Stimulated activated naive CD8-positive, alpha-beta T cell treated with anti-CD3 and anti-CD28 coated beads, Interleukin-15, Interleukin-2, amounts not matched to agents 100 U/mL and 50 U/mL, for 24 hours (primary cell): ENCODE measurements at regions not wholly inside any gene's neighbourhood (a gene's known extent, or its start where the extent isn't known, plus 50 kb on each side); places are given as distances from the start of the nearest gene placed in this dataset.

ENCODE experiments used
- ATAC-seq: fragments of 150-1000 bp; cut with Tn5 transposase; one replicate; pipeline ENCODE4 v1.10.0; 2021
- DNase-seq: peaks from one replicate; pipeline ENCODE4 v3.0.0; 2021

DNA sequence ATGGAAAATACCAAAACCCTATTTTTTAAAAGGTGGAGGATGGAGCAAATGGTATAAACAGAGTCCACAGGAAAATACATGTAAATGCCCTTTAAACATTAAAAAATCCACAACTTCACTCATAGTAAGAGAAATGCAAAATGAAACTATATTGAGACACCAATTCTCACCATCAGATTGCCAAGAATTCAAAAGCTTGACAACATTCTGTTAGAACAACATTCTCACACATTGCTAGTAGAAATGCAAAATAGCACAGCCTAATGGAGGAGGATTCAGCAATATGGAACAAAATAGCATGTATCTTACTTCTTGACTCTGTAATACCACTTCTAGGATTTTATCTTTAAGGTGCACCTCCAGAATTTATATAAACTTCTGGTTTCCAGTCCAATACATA is 351.8 kb downstream of the NXPE2 start:
- no peak for DNase-seq

DNA sequence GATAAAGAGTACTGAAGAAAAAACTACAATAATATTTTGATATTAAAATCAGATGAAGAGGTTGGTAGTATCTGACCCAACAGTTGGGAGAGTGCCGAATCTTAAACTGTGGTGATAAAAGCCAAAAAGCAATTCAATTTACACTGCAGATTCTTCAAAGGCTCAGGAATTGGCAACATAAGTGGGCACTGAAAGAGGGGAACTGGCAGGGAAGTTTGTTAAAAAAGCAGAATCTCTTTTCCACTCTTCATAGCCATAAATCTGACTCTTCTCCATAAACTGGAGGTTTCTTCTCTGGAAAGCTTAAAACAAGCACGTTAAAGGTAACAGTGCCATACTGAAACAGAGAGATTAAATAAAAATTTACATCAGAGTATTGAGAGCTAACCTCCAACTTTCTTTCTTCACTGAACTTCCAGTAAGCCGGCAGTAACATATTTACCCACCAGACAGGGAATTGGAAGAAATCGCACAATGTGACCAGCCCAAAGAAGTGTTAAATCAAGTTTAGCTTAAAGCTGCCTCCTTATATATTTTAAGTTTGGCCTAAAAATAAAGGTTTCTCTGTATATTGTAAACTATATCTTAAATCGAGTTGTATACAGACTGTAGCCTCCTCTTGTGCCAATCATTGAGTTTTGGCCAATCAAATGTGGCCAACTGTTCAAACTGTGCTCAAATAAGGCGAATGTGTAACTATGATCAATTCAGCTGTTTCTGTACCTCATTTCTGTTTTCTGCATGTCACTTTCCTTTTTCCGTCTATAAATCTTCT is 358.3 kb downstream of the NXPE2 start:
- ATAC-seq (no peak), DNase-seq (no peak)

More for the DNA sequence above, 351.8 kb downstream of the NXPE2 start:
- ATAC-seq, result no peak

DNA sequence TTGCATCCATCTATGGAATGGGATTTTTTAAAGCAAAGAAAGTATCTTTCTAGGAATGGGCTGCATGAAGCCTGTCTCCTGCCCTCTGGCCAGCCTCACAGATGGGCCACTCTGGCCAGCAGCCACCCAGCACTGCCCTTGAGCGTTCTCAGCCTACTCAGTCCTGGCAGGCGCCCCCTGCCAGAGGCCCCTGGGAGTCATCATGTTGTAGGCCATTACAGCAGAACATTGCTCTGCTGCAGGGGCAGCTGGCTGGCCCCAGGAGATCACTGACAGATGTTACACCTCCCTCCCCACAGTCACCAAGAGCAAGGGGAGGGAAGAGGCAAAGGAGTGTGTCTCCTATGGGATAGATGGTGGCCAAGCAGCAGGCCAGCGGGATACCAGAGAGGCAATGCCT is 363.7 kb downstream of the NXPE2 start:
- ATAC-seq (no peak), DNase-seq (no peak)

DNA sequence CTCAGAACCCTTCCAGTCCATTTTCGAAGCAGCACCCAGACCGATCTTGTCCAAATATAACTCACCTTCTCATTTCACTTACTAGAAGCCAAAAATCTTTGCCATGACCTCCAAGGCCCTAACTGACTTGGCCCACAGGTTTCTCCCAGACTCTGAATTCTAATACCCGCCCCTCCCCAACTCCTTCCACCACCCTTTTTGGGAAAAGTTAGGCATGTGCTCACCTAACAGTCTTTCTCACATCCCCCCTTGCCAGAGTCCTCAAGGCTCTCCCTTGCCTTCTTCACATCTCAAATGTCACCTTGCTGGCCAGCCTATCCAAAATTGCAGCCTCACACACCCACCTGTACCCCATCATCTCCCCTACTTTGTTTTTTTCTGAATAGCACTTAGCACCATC is 369.3 kb downstream of the NXPE2 start:
- DNase-seq, result no peak
- ATAC-seq, result no peak

DNA sequence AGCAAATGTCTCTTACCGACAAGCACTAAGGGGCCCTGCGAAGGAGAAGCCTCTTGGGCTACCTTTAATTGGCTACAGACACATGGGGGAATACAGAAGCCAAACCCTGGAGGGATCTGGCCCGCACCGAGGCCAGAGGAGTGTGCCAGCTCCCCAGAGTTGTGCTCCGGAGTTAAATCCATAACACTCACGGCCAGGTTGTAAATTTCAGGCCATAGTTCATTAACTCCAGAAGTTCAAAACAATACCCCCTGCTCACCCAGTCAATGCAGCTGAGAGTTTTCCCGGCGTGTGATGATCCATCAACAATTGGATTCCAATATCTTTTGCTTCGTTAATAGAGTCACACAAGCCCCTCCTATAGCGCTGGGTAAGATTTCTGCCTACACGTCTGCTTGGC is 371.5 kb downstream of the NXPE2 start:
- ATAC-seq, result no peak
- no peak for DNase-seq

DNA sequence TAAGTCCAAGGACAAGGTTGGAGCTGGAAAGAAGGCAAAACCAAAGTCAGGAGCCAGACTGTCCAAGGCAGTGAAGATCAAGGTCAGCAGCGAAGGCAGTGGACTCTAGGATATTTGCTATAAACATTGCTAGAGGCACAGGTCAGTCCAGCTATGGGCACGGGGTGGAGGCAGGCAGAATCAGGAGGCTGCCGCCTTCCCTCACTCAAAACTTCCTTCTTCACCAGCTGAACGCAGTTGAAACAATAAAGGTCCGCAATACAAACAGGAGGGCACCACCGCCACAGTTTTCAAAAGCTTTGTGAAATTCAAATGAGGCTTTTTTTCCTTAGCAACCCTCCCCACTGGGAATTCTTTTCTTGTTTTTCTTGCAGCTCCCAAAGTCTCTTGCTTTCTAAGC is 372.4 kb downstream of the NXPE2 start:
- DNase-seq, result no peak
- no peak for ATAC-seq

DNA sequence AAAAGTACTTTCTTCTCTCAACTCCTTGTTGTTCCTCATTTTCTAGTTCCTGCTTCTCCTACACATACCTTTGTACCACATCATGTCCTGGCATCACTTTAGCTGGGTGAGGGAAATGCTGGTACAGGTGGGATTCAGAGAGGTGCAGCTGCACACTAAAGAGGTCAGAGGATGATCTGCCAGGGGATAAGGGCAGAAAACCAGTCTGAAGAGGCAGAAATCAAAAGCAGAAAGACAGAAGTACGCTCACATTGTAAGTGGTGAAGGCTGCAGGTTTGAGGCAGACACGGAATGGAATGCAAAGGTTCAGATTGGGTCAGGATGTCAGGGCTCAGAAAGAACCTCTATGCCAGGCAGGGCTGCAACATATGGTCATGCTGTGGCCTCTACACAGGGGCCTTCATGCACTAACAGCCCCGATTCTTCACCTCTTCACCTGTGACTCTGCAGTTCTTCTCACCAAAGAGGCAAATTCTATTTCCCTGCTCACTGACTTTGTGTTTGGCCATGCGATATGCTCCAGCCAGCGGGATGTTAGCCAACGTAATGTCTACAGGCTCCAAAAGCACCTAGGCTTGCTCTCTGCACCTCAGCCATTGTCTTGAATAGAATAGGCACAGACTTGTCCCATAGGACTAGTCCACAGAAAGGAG is 373.7 kb downstream of the NXPE2 start:
- ATAC-seq (no peak), DNase-seq (no peak)

DNA sequence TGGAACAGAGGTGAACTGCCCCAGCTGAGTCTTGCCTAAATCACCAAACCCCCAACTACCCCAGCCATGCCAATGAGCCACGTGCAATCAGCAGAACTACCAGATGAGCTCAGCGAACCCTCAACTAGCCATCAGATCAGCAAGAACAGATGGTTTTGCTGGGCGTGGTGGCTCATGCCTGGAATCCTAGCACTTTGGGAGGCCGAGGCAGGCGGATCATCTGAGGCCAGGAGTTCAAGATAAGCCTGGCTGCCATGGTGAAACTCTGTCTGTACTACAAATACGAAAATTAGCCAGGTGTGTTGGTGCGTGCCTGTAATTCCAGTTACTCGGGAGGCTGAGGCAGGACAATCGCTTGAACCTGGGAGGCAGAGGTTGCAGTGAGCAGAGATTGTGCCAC is 374.3 kb downstream of the NXPE2 start:
- no peak for ATAC-seq

DNA sequence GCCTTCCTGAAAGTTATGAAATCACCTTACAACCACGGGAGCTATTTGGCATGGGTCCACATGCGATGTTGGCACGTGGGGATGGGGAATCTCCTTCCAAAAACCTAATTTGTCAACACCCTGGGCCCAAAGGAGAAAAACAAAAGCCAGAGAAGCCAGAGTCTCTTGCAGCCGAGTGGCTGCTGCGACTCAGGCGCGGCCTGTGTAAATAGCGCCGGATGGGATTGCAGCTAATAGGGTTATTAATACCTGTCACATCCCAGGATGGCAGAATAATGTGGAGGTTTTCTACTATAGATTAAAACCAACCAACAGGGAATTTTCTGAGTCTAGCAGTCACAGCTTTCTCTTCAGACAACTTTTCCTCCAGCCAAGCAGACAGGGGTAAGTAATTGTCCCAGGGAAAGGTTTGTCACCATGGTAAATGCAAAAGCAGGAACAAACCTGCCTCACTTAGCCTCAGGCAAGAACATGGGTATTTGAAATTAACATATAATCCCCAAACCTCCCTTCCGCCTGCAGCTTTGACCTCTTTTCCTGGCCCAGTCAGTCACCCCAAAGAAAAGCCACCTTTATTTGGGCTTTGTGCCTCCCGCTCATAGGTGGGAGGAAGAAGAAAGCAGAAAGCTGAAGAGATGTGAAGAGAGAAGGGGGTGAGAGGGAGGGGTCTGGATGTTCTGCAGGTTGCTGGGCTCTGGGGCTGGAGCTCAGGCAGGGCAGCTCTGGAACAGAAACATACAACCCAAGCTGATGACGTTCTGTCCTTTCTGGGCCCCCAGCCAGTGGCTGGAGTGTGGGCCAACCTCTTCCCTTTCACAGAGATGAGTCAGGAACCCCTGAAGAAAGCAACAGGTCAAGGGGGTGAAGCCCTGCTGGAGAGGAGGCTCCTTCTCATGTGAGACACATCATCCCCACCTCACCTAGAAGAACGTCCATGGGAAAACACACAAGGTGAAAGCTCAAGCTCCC is 376.5 kb downstream of the NXPE2 start:
- DNase-seq, result no peak
- ATAC-seq, result no peak

More for the DNA sequence above, 374.3 kb downstream of the NXPE2 start:
- DNase-seq, result no peak

DNA sequence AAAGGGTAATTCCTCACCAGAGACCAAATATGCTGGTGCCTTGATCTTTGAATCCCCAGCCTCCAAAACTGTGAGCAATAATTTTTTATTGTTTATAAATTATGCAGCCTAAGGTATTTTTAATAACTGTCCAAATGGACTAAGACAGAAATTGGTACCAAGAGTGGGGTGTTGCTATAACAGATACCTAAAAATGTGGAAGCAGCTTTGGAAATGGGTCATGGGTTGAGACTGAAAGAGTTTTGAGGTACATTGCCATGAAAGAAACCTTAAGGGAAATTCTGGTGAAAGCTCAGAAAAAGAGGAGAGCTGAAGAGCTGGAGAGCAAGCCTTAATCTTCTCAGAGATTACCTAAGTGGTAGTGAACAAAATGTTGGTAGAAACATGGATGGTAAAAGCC is 378.2 kb downstream of the NXPE2 start:
- DNase-seq (no peak), ATAC-seq (no peak)

DNA sequence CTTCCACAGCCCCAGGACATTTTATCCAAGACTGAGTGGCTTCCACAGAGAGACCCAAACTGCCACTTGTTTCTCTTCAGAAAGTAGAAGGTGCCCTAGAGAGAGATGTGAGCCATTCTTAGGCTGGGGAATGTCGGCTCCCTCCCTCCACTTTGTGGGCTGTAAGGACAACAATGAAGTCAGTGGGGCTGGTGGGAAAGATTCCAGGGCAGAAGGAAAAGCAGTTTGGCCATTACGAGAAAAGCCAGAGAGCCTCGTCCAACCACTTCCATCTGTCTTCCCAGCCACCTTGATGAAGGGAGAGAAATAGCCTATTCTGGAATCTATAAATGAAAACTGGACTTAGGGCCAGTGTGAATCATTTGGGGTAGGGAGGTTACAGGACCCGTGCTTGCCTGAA is 382.5 kb downstream of the NXPE2 start:
- no peak for ATAC-seq

DNA sequence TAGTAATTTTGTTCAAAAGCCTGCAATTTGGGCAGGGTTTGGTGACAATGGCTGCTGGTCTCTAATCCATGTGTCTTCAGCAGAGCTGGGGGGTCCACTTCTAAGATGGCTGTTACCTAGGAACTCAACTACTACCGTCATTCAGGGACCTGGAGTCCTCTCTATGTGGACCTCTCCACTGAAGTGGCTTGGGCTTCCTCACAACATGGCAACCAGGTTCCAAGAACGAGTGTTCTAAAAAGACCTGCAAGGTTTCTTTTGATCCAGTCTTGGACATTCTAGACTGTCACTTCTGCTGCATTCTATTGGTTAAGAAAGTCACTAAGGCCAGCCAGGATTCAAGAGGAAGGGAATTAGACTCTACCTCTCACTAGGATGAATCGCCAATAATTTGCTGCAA is 387.0 kb downstream of the NXPE2 start:
- no peak for DNase-seq
- no peak for ATAC-seq

More for the DNA sequence above, 382.5 kb downstream of the NXPE2 start:
- DNase-seq, result no peak

DNA sequence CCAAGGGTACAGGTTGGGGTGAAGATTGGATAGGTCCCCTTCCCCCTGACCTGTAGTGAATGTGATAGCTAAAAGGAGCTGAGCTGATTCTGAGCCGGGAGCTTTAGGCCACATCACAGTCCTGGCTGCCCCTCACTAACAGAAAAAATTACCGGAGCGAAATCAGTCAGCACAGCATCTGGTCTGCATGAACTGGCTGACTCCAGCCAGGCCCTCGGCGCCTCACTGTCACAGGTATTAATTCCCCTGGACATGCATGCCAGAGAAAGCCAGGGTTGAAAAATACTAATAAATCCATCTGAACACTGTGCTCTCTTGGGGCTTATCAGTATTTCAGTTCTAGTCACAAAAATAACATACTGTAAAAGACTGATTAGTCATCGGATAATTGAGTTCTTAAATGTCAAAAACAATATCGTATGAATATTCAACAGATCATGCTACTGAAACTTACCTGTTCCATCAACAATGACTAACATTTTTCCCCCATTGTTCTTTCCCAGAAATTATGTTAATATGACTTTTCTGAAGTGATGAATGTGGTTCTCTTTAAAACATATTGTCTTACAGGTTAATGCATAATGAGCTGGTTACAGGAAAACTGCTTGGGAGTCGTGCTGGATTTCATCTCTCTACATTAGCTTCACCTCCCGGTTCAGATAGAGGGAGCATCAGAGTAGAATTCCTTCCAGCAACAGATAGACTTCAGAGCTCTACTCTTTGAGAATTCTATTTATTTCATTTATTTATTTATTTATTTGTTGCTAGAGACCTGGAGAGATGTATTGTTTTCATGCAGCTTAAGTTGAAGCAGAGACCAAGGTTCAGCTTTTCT is 387.7 kb downstream of the NXPE2 start:
- ATAC-seq, result no peak
- no peak for DNase-seq

DNA sequence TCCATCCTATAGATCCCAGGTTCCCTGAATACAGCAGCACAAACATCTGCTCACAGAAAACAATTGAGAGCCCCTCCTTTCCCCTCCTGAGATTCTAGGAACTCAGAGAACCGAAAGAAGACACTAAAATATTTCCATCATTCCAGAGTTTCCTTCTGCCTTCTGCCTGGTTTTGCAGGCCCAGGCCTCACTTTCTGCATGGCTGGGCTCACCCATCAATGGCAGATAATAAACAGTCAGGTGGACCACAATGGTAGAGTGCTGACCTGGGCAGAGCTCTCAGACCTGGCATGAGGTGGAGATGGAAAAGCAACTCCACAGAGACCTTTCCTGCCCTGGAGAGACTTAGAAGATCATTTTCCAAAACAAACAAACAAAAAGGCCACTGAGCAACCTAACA is 389.1 kb downstream of the NXPE2 start:
- no peak for DNase-seq
- ATAC-seq, result no peak

DNA sequence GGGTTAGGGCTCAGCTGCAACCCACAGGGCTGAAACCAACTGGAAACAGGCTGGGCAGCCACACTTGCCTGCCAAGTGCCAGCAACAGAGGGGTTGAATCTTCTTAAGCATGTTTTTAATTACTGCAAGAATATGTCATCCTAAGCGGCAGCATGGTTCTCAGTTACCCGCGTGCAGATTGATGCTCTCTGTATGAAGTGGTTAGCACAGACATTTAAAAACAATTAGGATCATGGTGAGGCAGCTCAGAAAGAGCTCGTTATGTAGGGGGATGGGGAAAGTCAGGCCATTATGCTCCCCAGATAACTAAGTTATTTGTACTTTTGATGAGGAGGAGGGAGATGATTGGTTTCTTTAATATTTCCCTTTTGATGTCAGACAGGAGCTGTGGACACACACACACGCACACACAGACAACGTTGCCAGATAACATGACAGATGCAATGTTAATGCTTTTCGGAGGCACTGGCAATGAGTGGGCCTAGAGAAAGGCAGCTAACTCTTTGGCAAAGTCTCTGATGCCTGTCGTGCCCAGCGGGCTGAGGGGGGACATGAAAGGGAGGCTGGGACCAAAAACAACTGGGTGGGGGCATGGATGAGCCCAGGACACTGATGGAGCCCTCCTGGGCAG is 389.7 kb downstream of the NXPE2 start:
- DNase-seq (no peak), ATAC-seq (no peak)

DNA sequence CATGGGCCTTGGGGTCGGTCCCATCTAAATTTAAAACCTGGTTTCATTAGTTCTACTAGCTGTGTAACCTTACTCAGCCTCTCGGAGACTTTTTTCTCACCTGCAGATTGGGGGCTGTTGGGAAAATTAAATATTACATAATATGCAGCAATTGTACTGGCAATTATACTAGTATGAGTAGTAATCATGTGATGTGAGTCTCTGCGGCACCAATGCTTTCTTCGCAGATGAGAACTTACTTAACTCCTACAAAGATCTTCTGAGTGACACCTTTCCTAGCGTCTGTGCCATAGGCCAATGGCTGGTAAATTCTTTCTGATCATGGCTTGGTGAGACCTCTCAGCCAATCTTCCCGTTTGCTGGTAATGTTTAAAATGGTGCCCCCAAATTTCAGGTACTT is 391.3 kb downstream of the NXPE2 start:
- no peak for ATAC-seq

DNA sequence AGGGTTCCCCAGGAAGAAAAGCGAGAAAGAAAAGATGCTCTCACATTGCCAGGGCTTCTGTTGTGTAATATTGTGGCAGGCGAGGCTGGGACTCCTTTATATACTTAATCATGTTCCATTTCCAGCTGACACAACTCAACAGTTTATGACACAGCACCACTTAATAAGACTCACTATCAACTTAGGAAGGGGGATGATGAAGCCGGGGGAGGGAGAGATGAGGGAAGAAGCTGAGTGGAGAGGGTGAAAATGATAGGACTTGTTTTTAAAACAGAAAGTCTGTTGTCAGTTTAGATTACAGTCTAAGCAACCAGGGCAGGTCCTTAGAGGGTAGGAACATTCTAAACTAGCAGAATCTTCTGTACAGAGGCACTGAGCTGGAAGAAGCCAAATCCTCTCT is 397.0 kb downstream of the NXPE2 start:
- no peak for ATAC-seq
- no peak for DNase-seq

More for the DNA sequence above, 391.3 kb downstream of the NXPE2 start:
- DNase-seq, result no peak

DNA sequence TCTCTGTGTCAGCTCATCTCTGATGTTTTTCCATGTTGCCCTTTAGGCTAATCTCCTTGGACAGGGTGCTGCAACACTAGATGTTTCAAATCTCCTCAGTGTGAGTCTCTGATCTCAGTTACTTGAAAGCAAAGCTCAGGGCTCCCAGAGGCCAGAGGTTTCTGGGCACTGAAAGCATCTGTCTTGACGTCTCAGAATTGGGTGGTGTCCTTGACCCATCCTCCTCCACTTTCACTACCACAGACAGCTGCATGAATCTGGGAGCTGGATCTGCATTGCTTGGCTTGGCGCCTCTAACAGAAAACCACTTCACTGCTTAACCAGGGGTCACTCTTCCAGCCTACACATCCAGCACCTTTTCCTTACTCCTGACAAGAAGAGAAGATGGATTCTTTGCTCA is 399.4 kb downstream of the NXPE2 start:
- no peak for ATAC-seq

DNA sequence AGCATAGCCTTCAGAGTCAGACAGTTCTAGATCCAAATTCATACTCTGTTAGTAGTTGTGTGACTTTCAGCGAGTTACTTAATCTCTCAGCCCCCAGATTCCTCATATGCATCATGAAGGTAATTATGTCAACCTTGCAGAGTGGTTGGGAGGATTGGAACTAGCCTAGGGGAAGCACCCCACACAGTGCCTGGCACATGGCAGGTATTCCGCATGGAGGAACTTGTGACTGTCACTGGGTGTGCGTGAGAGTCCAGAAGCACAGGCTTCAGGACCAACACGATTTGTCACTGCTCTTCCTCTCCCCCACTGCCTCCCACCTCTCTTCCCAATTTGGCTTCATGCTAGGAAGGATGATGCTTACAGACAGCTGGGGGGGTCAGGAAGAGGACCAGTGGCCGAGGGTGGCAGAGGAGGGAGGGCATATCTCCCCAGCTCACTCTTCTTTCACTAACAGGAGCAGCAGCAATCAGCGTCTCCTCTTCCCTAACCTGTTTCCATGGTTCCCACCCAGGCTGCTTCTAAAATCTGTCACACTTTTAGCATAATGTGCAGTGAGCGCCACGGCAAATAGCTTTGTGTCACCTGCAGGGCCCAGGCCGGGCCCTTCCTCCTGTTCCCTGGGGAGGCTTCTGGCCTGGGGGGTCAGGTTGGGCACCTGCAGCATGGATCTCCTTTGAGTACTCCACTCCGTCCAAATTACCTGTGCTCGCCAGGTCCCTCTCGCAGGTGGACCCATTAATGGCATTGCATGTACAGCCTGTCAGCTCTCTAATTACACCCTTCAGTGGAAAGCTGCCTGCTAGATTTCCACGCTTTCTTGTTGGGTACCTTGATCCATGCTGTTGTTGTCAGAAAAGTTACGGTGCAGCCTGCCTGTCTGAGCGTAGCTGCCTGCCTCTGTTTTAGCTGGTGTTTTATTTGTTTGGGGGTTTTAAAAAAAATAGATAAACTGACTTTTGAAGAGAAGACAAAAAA is 400.4 kb downstream of the NXPE2 start:
- DNase-seq (no peak), ATAC-seq (no peak)

More for the DNA sequence above, 399.4 kb downstream of the NXPE2 start:
- no peak for DNase-seq
